ENCODE measurements at regions not wholly inside any gene's neighbourhood (a gene's known extent, or its start where the extent isn't known, plus 50 kb on each side); places are given as distances from the start of the nearest gene placed in this dataset.
"Not testable (repeated sequence)": the region's sequence is repeated elsewhere in the genome, so short reads cannot be mapped to it uniquely, and the experiment has no call there.

GRCh38 chr3:74263031-74263430 lies 351.4 kb downstream of the CNTN3 start:
- intact Hi-C loops (cut with DNase I): loop anchor here in 1 of 2 donors (10.0 kb wide), 1 partner anchor 912 kb away; no protein-coding TSS in a partner anchor
- no peak for DNase-seq
- no peak for ATAC-seq

GRCh38 chr3:74233091-74233490 lies 381.4 kb downstream of the CNTN3 start:
- ATAC-seq (no peak), DNase-seq (no peak)
- intact Hi-C loops (cut with DNase I): no loop called here

GRCh38 chr3:74217467-74217866 lies 397.0 kb downstream of the CNTN3 start:
- intact Hi-C loops (cut with DNase I): no loop called here
- DNase-seq (no peak), ATAC-seq (no peak)

- ATAC-seq (no peak), DNase-seq (no peak)
- intact Hi-C loops (cut with DNase I): no loop called here
Observed at GRCh38 chr3:74214286-74214685, 400.2 kb downstream of the CNTN3 start.

- no peak for ATAC-seq
- intact Hi-C loops (cut with DNase I): no loop called here
- no peak for DNase-seq
Observed at GRCh38 chr3:74210739-74211138, 403.7 kb downstream of the CNTN3 start.

GRCh38 chr3:74200952-74201351 lies 413.5 kb downstream of the CNTN3 start:
- DNase-seq (no peak), ATAC-seq (no peak)
- intact Hi-C loops (cut with DNase I): no loop called here

- DNase-seq; ATAC-seq; intact Hi-C loops (cut with DNase I): not testable (repeated sequence)
Observed at GRCh38 chr3:74178664-74179063, 435.8 kb downstream of the CNTN3 start.

GRCh38 chr3:74173090-74173489 lies 441.4 kb downstream of the CNTN3 start:
- DNase-seq: no peak
- intact Hi-C loops (cut with DNase I): no loop called here
- no peak for ATAC-seq

GRCh38 chr3:74167926-74168325 lies 446.5 kb downstream of the CNTN3 start:
- DNase-seq (no peak), ATAC-seq (no peak)
- intact Hi-C loops (cut with DNase I): no loop called here

- intact Hi-C loops (cut with DNase I): no loop called here
- no peak for ATAC-seq
Observed at GRCh38 chr3:74165211-74165610, 449.2 kb downstream of the CNTN3 start.

GRCh38 chr3:74149466-74149865 lies 465.0 kb downstream of the CNTN3 start:
- intact Hi-C loops (cut with DNase I): no loop called here

More at GRCh38 chr3:74165211-74165610, 449.2 kb downstream of the CNTN3 start:
- no peak for DNase-seq

GRCh38 chr3:74145277-74145676 lies 469.2 kb downstream of the CNTN3 start:
- ATAC-seq: no peak
- intact Hi-C loops (cut with DNase I): no loop called here
- DNase-seq: no peak

More at GRCh38 chr3:74149466-74149865, 465.0 kb downstream of the CNTN3 start:
- ATAC-seq (no peak), DNase-seq (no peak)

GRCh38 chr3:74139648-74140047 lies 474.8 kb downstream of the CNTN3 start:
- no peak for DNase-seq
- intact Hi-C loops (cut with DNase I): no loop called here

GRCh38 chr3:74137790-74138189 lies 476.7 kb downstream of the CNTN3 start:
- intact Hi-C loops (cut with DNase I): no loop called here
- no peak for DNase-seq
- ATAC-seq: no peak

More at GRCh38 chr3:74139648-74140047, 474.8 kb downstream of the CNTN3 start:
- ATAC-seq: no peak

- DNase-seq (no peak), ATAC-seq (no peak)
Observed at GRCh38 chr3:74135808-74136207, 478.7 kb downstream of the CNTN3 start.

GRCh38 chr3:74134831-74135230 lies 479.6 kb downstream of the CNTN3 start:
- ATAC-seq (no peak), DNase-seq (no peak)
- intact Hi-C loops (cut with DNase I): no loop called here

More at GRCh38 chr3:74135808-74136207, 478.7 kb downstream of the CNTN3 start:
- intact Hi-C loops (cut with DNase I): no loop called here

- intact Hi-C loops (cut with DNase I); DNase-seq; ATAC-seq: not testable (repeated sequence)
Observed at GRCh38 chr3:74131546-74132328, 482.7 kb downstream of the CNTN3 start.

GRCh38 chr3:74129611-74130010 lies 484.8 kb downstream of the CNTN3 start:
- DNase-seq: no peak
- ATAC-seq: no peak
- intact Hi-C loops (cut with DNase I): no loop called here

- ATAC-seq: no peak
- no peak for DNase-seq
- intact Hi-C loops (cut with DNase I): no loop called here
Observed at GRCh38 chr3:74129056-74129455, 485.4 kb downstream of the CNTN3 start.

- ATAC-seq: no peak
- no peak for DNase-seq
- intact Hi-C loops (cut with DNase I): no loop called here
Observed at GRCh38 chr3:74127256-74127655, 487.2 kb downstream of the CNTN3 start.

GRCh38 chr3:74124782-74125181 lies 489.7 kb downstream of the CNTN3 start:
- no peak for DNase-seq
- no peak for ATAC-seq
- intact Hi-C loops (cut with DNase I): no loop called here
